ENCODE measurements at regions not wholly inside any gene's neighbourhood (a gene's known extent, or its start where the extent isn't known, plus 50 kb on each side); places are given as distances from the start of the nearest gene placed in this dataset.

GRCh38 chr16:49089533-49089932, 192.1 kb downstream of the CBLN1 start:
- TF ChIP-seq CTCF (conservative IDR thresholded peaks at IDR 0.05 in 1 of 2, IDR thresholded peaks at IDR 0.05 in 1 of 2; ENCODE audit: low read depth in 1 of 2, low read length in 2 of 2) (no peak), EZH2 (IDR thresholded peaks at IDR 0.05; ENCODE audit: low read length, missing control alignments) (no peak)

All from fibroblast of lung (primary cell).